NCI-H2029 treated with DMSO at 0.1 percent for 48 hours (cell line): ENCODE measurements at regions not wholly inside any gene's neighbourhood (a gene's known extent, or its start where the extent isn't known, plus 50 kb on each side); places are given as distances from the start of the nearest gene placed in this dataset.

Experiments used
- DNase-seq: peaks from one replicate; lab custom pipeline; 2025; lab: John Stamatoyannopoulos, UW

- no peak for DNase-seq
Observed at GRCh38 chr6:28707387-28708282, 182.0 kb downstream of the GPX5 start.

GRCh38 chr6:28709478-28710349 is 184.0 kb downstream of the GPX5 start:
- DNase-seq = no peak

GRCh38 chr6:28710466-28711191 is 184.9 kb downstream of the GPX5 start:
- no peak for DNase-seq

- DNase-seq = no peak
Observed at GRCh38 chr6:28711325-28711724, 185.6 kb downstream of the GPX5 start.

- no peak for DNase-seq
Observed at GRCh38 chr6:28711788-28712341, 186.2 kb downstream of the GPX5 start.

- no peak for DNase-seq
Observed at GRCh38 chr6:28712982-28713381, 187.3 kb downstream of the GPX5 start.

GRCh38 chr6:28719275-28719940 is 193.7 kb downstream of the GPX5 start:
- no peak for DNase-seq

GRCh38 chr6:28720357-28721231 is 194.9 kb downstream of the GPX5 start:
- no peak for DNase-seq

GRCh38 chr6:28721372-28721771 is 195.7 kb downstream of the GPX5 start:
- DNase-seq = no peak

- DNase-seq = no peak
Observed at GRCh38 chr6:28724395-28724794, 198.7 kb downstream of the GPX5 start.

- DNase-seq = no peak
Observed at GRCh38 chr6:28725274-28725809, 198.4 kb downstream of the TRIM27 start.

- DNase-seq = no peak
Observed at GRCh38 chr6:28725890-28726348, 197.9 kb downstream of the TRIM27 start.

GRCh38 chr6:28726569-28727309 is 197.0 kb downstream of the TRIM27 start:
- no peak for DNase-seq

GRCh38 chr6:28727559-28728211 is 196.1 kb downstream of the TRIM27 start:
- DNase-seq = no peak

- DNase-seq = no peak
Observed at GRCh38 chr6:28729501-28730402, 194.0 kb downstream of the TRIM27 start.

- DNase-seq = no peak
Observed at GRCh38 chr6:28732052-28732451, 191.7 kb downstream of the TRIM27 start.

- no peak for DNase-seq
Observed at GRCh38 chr6:28734443-28734959, 189.3 kb downstream of the TRIM27 start.
